IMR-90 (cell line): ENCODE measurements at regions not wholly inside any gene's neighbourhood (a gene's known extent, or its start where the extent isn't known, plus 50 kb on each side); places are given as distances from the start of the nearest gene placed in this dataset.

ENCODE experiments used
- ATAC-seq: fragments of 200-7000 bp; cut with Tn5 transposase; 2 replicates; pipeline ENCODE4 v1.9.1; 2020; ENCODE audit warnings: low read depth, mild to moderate bottlenecking, moderate library complexity
- BruUV-seq: library from RNA; stranded (reverse); fragments of 400-500 nt; replicated peaks from 2 replicates; lab custom pipeline; 2021; lab: Mats Ljungman, UMichigan
- CTCF ChIA-PET: fragments of 300-600 bp; formaldehyde crosslinking; extraction: SDS; loops from one replicate; lab custom pipeline; 2021; ENCODE audit warnings: antibody characterized with exemption; lab: Yijun Ruan, JAX
- POLR2A ChIA-PET: fragments of 300-600 bp; sonication (Branson Sonifier 250); formaldehyde crosslinking; loops from one replicate; lab custom pipeline; 2022; ENCODE audit warnings: antibody characterized with exemption; ENCODE audit not compliant: unreplicated experiment; lab: Charles Lee
- DNase-seq: peaks from one replicate; pipeline ENCODE4 v3.0.0; 2013
- H2AFZ ChIP-seq: replicated peaks from 2 replicates; pipeline ENCODE3; 2013; ENCODE audit warnings: low read length, mild to moderate bottlenecking; ENCODE audit not compliant: poor library complexity
- H2AK5ac ChIP-seq: 2 replicates; pipeline ENCODE4 v1.6.1; 2013; ENCODE audit warnings: low read depth, low read length, inconsistent platforms
- H2AK9ac ChIP-seq: replicated peaks from 2 replicates; pipeline ENCODE3; 2013; ENCODE audit warnings: mild to moderate bottlenecking, low read depth, low read length, moderate library complexity; ENCODE audit not compliant: poor library complexity
- H2BK120ac ChIP-seq: 2 replicates; pipeline ENCODE4 v1.6.1; 2013; ENCODE audit warnings: low read depth, low read length, inconsistent platforms
- H2BK15ac ChIP-seq: 3 replicates; pipeline ENCODE4 v1.6.1; 2013; ENCODE audit warnings: low read depth, low read length, inconsistent platforms
- H2BK20ac ChIP-seq: 2 replicates; pipeline ENCODE4 v1.6.1; 2013; ENCODE audit warnings: low read depth, mild to moderate bottlenecking, inconsistent platforms, low read length, moderate library complexity
- H2BK5ac ChIP-seq: 2 replicates; pipeline ENCODE4 v1.6.1; 2013; ENCODE audit warnings: mild to moderate bottlenecking, low read depth, low read length, inconsistent platforms; ENCODE audit not compliant: poor library complexity, severe bottlenecking
- H3K14ac ChIP-seq: replicated peaks from 2 replicates; pipeline ENCODE4 v1.6.1; 2013; ENCODE audit warnings: low read depth, low read length, inconsistent platforms
- H3K18ac ChIP-seq: 2 replicates; pipeline ENCODE4 v1.6.1; 2013; ENCODE audit warnings: low read depth, low read length, control low read depth
- H3K23ac ChIP-seq: 2 replicates; pipeline ENCODE4 v1.6.1; 2013; ENCODE audit warnings: low read depth, low read length, inconsistent platforms
- H3K27ac ChIP-seq: 2 replicates; pipeline ENCODE4 v1.5.1; 2013; ENCODE audit warnings: mild to moderate bottlenecking, control low read depth, low read length; ENCODE audit not compliant: insufficient read depth
- H3K27me3 ChIP-seq: 2 replicates; pipeline ENCODE4 v1.6.1; 2013; ENCODE audit warnings: low read length; ENCODE audit not compliant: control insufficient read depth, insufficient read depth
- H3K36me3 ChIP-seq: 2 replicates; pipeline ENCODE4 v1.6.1; 2013; ENCODE audit warnings: low read length, mixed read lengths; ENCODE audit not compliant: control insufficient read depth, insufficient read depth
- H3K4ac ChIP-seq: 2 replicates; pipeline ENCODE4 v1.6.1; 2013; ENCODE audit warnings: low read depth, low read length, inconsistent platforms
- H3K4me1 ChIP-seq: 2 replicates; pipeline ENCODE4 v1.6.1; 2013; ENCODE audit warnings: low read length, mixed read lengths; ENCODE audit not compliant: control insufficient read depth, insufficient read depth
- H3K4me2 ChIP-seq: 2 replicates; pipeline ENCODE4 v1.6.1; 2013; ENCODE audit warnings: low read depth, mild to moderate bottlenecking, control low read depth, low read length, moderate library complexity
- H3K4me3 ChIP-seq: 2 replicates; pipeline ENCODE4 v1.5.1; 2013; ENCODE audit warnings: low read depth, mild to moderate bottlenecking, control low read depth, low read length, moderate library complexity; ENCODE audit not compliant: insufficient read depth
- H3K56ac ChIP-seq: 2 replicates; pipeline ENCODE4 v1.6.1; 2013; ENCODE audit warnings: low read length, inconsistent platforms; ENCODE audit not compliant: insufficient read depth; ENCODE audit errors: extremely low read depth
- H3K79me1 ChIP-seq, 2 experiments: 2 replicates each; pipeline ENCODE4 v1.6.1; 2013; ENCODE audit warnings: low read length in 2 of 2, inconsistent platforms in 1 of 2, low read depth in 1 of 2
- H3K9ac ChIP-seq: 2 replicates; pipeline ENCODE4 v1.6.1; 2013; ENCODE audit warnings: low read depth, low read length, control low read depth
- H3K9me1 ChIP-seq: 2 replicates; pipeline ENCODE4 v1.6.1; 2013; ENCODE audit warnings: low read length, inconsistent platforms; ENCODE audit not compliant: insufficient read depth
- H3K9me3 ChIP-seq: 2 replicates; pipeline ENCODE4 v1.6.1; 2013; ENCODE audit warnings: low read length; ENCODE audit not compliant: control insufficient read depth, insufficient read depth
- H4K20me1 ChIP-seq: 2 replicates; pipeline ENCODE4 v1.6.1; 2013; ENCODE audit warnings: low read length, inconsistent platforms; ENCODE audit not compliant: insufficient read depth
- H4K5ac ChIP-seq: 2 replicates; pipeline ENCODE4 v1.6.1; 2013; ENCODE audit warnings: mild to moderate bottlenecking, low read depth, low read length, control low read depth
- H4K8ac ChIP-seq, 2 experiments: 2 replicates each; pipeline ENCODE4 v1.6.1; 2013; ENCODE audit warnings: low read depth in 2 of 2, low read length in 2 of 2, control low read depth in 1 of 2, inconsistent platforms in 1 of 2
- H4K91ac ChIP-seq: 2 replicates; pipeline ENCODE4 v1.6.1; 2013; ENCODE audit warnings: low read depth, low read length, inconsistent platforms; ENCODE audit not compliant: insufficient read depth
- BHLHE40 ChIP-seq: fragments of 150-350 bp; IDR thresholded peaks from 2 replicates; pipeline ENCODE4 v1.6.1; 2016; ENCODE audit warnings: mild to moderate bottlenecking, low read depth, low read length
- CEBPB ChIP-seq: IDR thresholded peaks from 2 replicates; pipeline ENCODE4 v1.6.1; 2012; ENCODE audit warnings: low read depth, low read length, improper control_type of control experiment
- CHD1 ChIP-seq: IDR thresholded peaks from 2 replicates; pipeline ENCODE4 v1.6.1; 2012; ENCODE audit warnings: low read depth, low read length, improper control_type of control experiment
- FOS ChIP-seq: fragments of 150-350 bp; IDR thresholded peaks from 2 replicates; pipeline ENCODE4 v1.6.1; 2016; ENCODE audit warnings: low read depth, low read length
- MAFK ChIP-seq: IDR thresholded peaks from 2 replicates; pipeline ENCODE4 v1.6.1; 2012; ENCODE audit warnings: low read depth, low read length, improper control_type of control experiment
- MAZ ChIP-seq: IDR thresholded peaks from 2 replicates; pipeline ENCODE4 v1.6.1; 2012; ENCODE audit warnings: low read depth, mild to moderate bottlenecking, low read length, improper control_type of control experiment, moderate library complexity, borderline replicate concordance
- MXI1 ChIP-seq: IDR thresholded peaks from 2 replicates; pipeline ENCODE4 v1.6.1; 2012; ENCODE audit warnings: low read depth, mild to moderate bottlenecking, low read length, moderate library complexity, borderline replicate concordance
- NFE2L2 ChIP-seq: fragments of 150-350 bp; IDR thresholded peaks from 2 replicates; pipeline ENCODE4 v1.6.1; 2016; ENCODE audit warnings: low read depth, mild to moderate bottlenecking, low read length
- POLR2A ChIP-seq: IDR thresholded peaks from 2 replicates; pipeline ENCODE4 v1.6.1; 2012; ENCODE audit warnings: mild to moderate bottlenecking, low read depth, low read length
- RAD21 ChIP-seq: IDR thresholded peaks from 2 replicates; pipeline ENCODE4 v1.6.1; 2012; ENCODE audit warnings: low read length, improper control_type of control experiment
- RCOR1 ChIP-seq: IDR thresholded peaks from 2 replicates; pipeline ENCODE4 v1.6.1; 2012; ENCODE audit warnings: mild to moderate bottlenecking, low read length, improper control_type of control experiment; ENCODE audit not compliant: insufficient replicate concordance
- RFX5 ChIP-seq: IDR thresholded peaks from 2 replicates; pipeline ENCODE4 v1.8.0; 2012; ENCODE audit warnings: low read depth, mild to moderate bottlenecking, low read length, moderate library complexity
- SMC3 ChIP-seq: fragments of 150-350 bp; IDR thresholded peaks from 2 replicates; pipeline ENCODE4 v1.6.1; 2016; ENCODE audit warnings: low read depth, mild to moderate bottlenecking, antibody characterized with exemption, low read length, moderate library complexity
- WGBS, 2 experiments: methylation state at CpG; one replicate each; pipeline versions ENCODE4 v1.1.5 to v1.1.7; 2013; ENCODE audit warnings: missing lambda C conversion rate in 2 of 2; ENCODE audit not compliant: insufficient read length in 1 of 2; ENCODE audit errors: extremely low coverage in 2 of 2; 5-methylcytosine and 5-hydroxymethylcytosine counted together
- dilution Hi-C: fragments of 300-500 bp; cut with HindIII; formaldehyde crosslinking; loops from one replicate; pipeline ENCODE4 v1.14.3; 2018; ENCODE audit warnings: low sequenced_read_pairs; ENCODE audit not compliant: unreplicated experiment
- in situ Hi-C: fragments of 300-500 bp; cut with MboI; formaldehyde crosslinking; loops from 3 replicates; pipeline ENCODE4 v1.14.3; 2019; ENCODE audit warnings: low sequenced_read_pairs, inconsistent platforms, mixed read lengths
- intact Hi-C: fragments of 100-400 bp; cut with micrococcal nuclease; formaldehyde crosslinking; loops from 2 replicates; pipeline ENCODE4 v1.10.0; 2022
- TF ChIP-seq, protein P1 (sequence below): fragments of 150-350 bp; IDR thresholded peaks from 2 replicates; pipeline ENCODE4 v1.6.1; 2017; ENCODE audit warnings: mild to moderate bottlenecking, antibody characterized with exemption, low read length, low read depth
- TF ChIP-seq, protein P2 (sequence below): fragments of 150-350 bp; IDR thresholded peaks from 2 replicates; pipeline ENCODE4 v1.6.1; 2016; ENCODE audit warnings: low read depth, mild to moderate bottlenecking, low read length, moderate library complexity, borderline replicate concordance
- TF ChIP-seq, protein P3 (sequence below): conservative IDR thresholded peaks from 2 replicates; pipeline ENCODE4 v1.5.1; 2012; ENCODE audit warnings: mild to moderate bottlenecking, low read depth, low read length, improper control_type of control experiment

DNA sequence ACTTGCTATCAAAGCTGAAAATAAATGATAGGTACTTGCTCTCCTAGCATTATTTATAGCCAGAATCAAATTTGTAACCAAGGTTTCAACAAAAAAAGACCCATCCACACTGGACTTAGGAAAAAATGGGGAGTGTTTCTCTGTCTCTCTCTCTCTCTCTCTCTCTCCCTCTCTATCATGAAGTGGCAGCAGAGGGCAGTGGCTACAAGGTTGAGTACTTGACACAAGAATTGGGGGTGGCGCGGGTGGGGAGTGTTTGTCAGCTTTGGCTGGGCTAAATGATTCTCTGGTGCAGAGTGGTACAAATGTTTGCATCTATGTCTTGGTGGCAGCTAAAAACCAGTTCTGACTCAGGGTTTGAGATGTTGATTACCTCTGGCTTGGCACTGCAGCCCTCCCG is 85.0 kb downstream of the RBM43 start:
- no peak overlapping the region for H4K5ac ChIP-seq
- no peak overlapping the region for H2AK9ac ChIP-seq
- no peak overlapping the region for H3K27ac ChIP-seq
- H2BK20ac ChIP-seq: no peak overlapping the region
- no peak overlapping the region for H2BK5ac ChIP-seq
- H3K4me1 ChIP-seq: no peaks in the 10 kb centered on the region
- no peaks in the 10 kb centered on the region for H3K9me1 ChIP-seq
- dilution Hi-C loops (no loop called here), intact Hi-C loops (no loop called here), in situ Hi-C loops (no loop called here)
- H2AK5ac ChIP-seq: no peak overlapping the region
- no peaks in the 10 kb centered on the region for H3K79me1 ChIP-seq
- H3K27me3 ChIP-seq: peaks cover 21% of the 10 kb centered on the region
- H4K91ac ChIP-seq: no peak overlapping the region
- no peak overlapping the region for H2AFZ ChIP-seq
- ChIA-PET CTCF (interaction anchor here (0.6 to 1.7 kb wide), 3 partner anchors 62 to 72 kb away, joined by 3 to 7 read pairs (median 3); no protein-coding TSS in a partner anchor), POLR2A (no interaction called here)
- 90% methylated on average over 2 of the region's 3 CpGs; no CpG with 5 or more reads in 1 of the 2 experiments for WGBS, 2 experiments
- ATAC-seq (no peak), DNase-seq (no peak)
- TF ChIP-seq CHD1 (no peak), SMC3 (no peak), RAD21 (no peak), POLR2A (no peak), RCOR1 (no peak), CEBPB (no peak), RFX5 (no peak), MXI1 (no peak), NFE2L2 (no peak), BHLHE40 (no peak), MAZ (no peak), MAFK (no peak), FOS (no peak)
- TF ChIP-seq, protein P1, sequence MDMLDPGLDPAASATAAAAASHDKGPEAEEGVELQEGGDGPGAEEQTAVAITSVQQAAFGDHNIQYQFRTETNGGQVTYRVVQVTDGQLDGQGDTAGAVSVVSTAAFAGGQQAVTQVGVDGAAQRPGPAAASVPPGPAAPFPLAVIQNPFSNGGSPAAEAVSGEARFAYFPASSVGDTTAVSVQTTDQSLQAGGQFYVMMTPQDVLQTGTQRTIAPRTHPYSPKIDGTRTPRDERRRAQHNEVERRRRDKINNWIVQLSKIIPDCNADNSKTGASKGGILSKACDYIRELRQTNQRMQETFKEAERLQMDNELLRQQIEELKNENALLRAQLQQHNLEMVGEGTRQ: no peak
- TF ChIP-seq, protein P2, sequence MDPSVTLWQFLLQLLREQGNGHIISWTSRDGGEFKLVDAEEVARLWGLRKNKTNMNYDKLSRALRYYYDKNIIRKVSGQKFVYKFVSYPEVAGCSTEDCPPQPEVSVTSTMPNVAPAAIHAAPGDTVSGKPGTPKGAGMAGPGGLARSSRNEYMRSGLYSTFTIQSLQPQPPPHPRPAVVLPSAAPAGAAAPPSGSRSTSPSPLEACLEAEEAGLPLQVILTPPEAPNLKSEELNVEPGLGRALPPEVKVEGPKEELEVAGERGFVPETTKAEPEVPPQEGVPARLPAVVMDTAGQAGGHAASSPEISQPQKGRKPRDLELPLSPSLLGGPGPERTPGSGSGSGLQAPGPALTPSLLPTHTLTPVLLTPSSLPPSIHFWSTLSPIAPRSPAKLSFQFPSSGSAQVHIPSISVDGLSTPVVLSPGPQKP: no peak
- TF ChIP-seq, protein P3, sequence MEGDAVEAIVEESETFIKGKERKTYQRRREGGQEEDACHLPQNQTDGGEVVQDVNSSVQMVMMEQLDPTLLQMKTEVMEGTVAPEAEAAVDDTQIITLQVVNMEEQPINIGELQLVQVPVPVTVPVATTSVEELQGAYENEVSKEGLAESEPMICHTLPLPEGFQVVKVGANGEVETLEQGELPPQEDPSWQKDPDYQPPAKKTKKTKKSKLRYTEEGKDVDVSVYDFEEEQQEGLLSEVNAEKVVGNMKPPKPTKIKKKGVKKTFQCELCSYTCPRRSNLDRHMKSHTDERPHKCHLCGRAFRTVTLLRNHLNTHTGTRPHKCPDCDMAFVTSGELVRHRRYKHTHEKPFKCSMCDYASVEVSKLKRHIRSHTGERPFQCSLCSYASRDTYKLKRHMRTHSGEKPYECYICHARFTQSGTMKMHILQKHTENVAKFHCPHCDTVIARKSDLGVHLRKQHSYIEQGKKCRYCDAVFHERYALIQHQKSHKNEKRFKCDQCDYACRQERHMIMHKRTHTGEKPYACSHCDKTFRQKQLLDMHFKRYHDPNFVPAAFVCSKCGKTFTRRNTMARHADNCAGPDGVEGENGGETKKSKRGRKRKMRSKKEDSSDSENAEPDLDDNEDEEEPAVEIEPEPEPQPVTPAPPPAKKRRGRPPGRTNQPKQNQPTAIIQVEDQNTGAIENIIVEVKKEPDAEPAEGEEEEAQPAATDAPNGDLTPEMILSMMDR: no peak
- no peak overlapping the region for H3K56ac ChIP-seq
- H4K20me1 ChIP-seq: no peaks in the 10 kb centered on the region
- H4K8ac ChIP-seq: no peak overlapping the region
- H3K18ac ChIP-seq: no peak overlapping the region
- no peak overlapping the region for H3K23ac ChIP-seq
- no peak overlapping the region for H3K4me2 ChIP-seq
- no TSS peak for BruUV-seq
- H3K9ac ChIP-seq: no peak overlapping the region
- no peak overlapping the region for H3K4ac ChIP-seq
- no peak overlapping the region for H2BK15ac ChIP-seq
- H3K36me3 ChIP-seq: no peaks in the 10 kb centered on the region
- H3K4me3 ChIP-seq: no peak overlapping the region
- H2BK120ac ChIP-seq: no peak overlapping the region
- no peak overlapping the region for H3K14ac ChIP-seq
- H3K9me3 ChIP-seq: no peaks in the 10 kb centered on the region
